ENCODE measurements at regions not wholly inside any gene's neighbourhood (a gene's known extent, or its start where the extent isn't known, plus 50 kb on each side); places are given as distances from the start of the nearest gene placed in this dataset.

- no peaks in the 10 kb centered on the region for H3K9me3 ChIP-seq
- no peaks in the 10 kb centered on the region for H3K27me3 ChIP-seq
- no peak overlapping the region for H3K4me3 ChIP-seq
- TF ChIP-seq POLR2A (IDR thresholded peaks at IDR 0.05) (no peak), CTCF (IDR thresholded peaks at IDR 0.05) (no peak)
- WGBS, 2 donors, result 65 to 69% methylated on average over 3 of the region's 3 CpGs
- no peak for DNase-seq
- no peaks in the 10 kb centered on the region for H3K36me3 ChIP-seq (ENCODE audit: low read depth, missing control alignments)
- no peak overlapping the region for H3K27ac ChIP-seq
- intact Hi-C loops (cut with DNase I; ENCODE audit: low total_unique reads), result no loop called here
- H3K4me1 ChIP-seq, result no peaks in the 10 kb centered on the region
These were observed 249.3 kb upstream of the VEPH1 start for GRCh38 chr3:157752554-157752953.

DNA sequence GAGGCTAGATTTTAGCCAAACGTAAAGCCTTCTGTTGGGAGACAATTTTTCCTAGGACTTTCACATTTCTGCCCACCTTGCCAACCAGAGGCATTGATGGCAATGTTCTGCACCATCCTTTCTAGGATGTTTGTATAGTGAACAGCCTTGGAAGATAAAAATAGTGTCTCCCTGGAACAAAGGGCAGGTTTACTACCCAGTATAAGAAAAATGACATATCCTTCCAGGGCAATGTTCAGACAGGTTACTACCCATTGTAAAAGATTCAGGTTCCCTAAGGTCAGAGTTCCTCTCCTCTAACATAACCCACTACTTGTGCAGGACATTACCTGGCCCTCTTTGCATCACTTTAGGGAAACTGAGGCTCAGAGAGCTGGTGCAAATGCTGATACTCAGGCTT is 248.2 kb upstream of the VEPH1 start:
- DNase-seq, result no peak
- intact Hi-C loops (cut with DNase I; ENCODE audit: low total_unique reads), result no loop called here
- Histone ChIP-seq H3K27me3 (no peaks in the 10 kb centered on the region), H3K27ac (no peak overlapping the region), H3K4me1 (no peaks in the 10 kb centered on the region), H3K4me3 (no peak overlapping the region), H3K36me3 (ENCODE audit: low read depth, missing control alignments) (no peaks in the 10 kb centered on the region), H3K9me3 (no peaks in the 10 kb centered on the region)
- TF ChIP-seq CTCF (IDR thresholded peaks at IDR 0.05), result no peak
- TF ChIP-seq POLR2A (IDR thresholded peaks at IDR 0.05), result no peak
- 87 to 89% methylated on average over 1 of the region's 1 CpG for WGBS, 2 donors

DNA sequence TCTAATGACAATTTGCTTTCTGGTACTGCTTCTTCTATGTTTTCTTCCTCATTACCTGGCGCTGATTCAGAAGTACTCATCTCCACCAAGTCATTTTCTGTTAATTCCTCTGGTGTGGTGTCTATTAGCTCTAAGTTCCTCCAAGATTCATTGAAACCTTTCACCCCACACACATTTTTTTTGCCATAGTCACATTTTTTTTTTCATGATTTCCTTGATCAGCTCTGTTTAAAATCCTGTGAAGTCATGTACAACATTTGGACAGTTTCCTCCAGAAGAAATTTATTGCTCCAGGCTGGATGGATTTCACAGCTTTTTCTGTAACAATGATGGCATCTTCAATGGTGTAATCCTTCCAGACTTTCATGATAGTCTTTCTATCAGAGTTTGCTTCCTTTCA is 243.2 kb upstream of the VEPH1 start:
- Histone ChIP-seq H3K4me1 (no peaks in the 10 kb centered on the region), H3K4me3 (no peak overlapping the region), H3K9me3 (no peaks in the 10 kb centered on the region), H3K27me3 (no peaks in the 10 kb centered on the region), H3K36me3 (ENCODE audit: low read depth, missing control alignments) (no peaks in the 10 kb centered on the region), H3K27ac (no peak overlapping the region)
- TF ChIP-seq CTCF (IDR thresholded peaks at IDR 0.05), result no peak
- TF ChIP-seq POLR2A (IDR thresholded peaks at IDR 0.05), result no peak
- intact Hi-C loops (cut with DNase I; ENCODE audit: low total_unique reads), result no loop called here
- no peak for DNase-seq
- 77 to 79% methylated on average over 1 of the region's 1 CpG for WGBS, 2 donors

GRCh38 chr3:157741607-157742006 is 238.4 kb upstream of the VEPH1 start:
- Histone ChIP-seq H3K4me3 (no peak overlapping the region), H3K36me3 (ENCODE audit: low read depth, missing control alignments) (no peaks in the 10 kb centered on the region), H3K27ac (no peak overlapping the region), H3K27me3 (no peaks in the 10 kb centered on the region), H3K9me3 (no peaks in the 10 kb centered on the region), H3K4me1 (no peaks in the 10 kb centered on the region)
- no peak for TF ChIP-seq CTCF (IDR thresholded peaks at IDR 0.05)
- TF ChIP-seq POLR2A (IDR thresholded peaks at IDR 0.05), result no peak
- intact Hi-C loops (cut with DNase I; ENCODE audit: low total_unique reads), result no loop called here
- no peak for DNase-seq

- TF ChIP-seq CTCF (IDR thresholded peaks at IDR 0.05) (no peak), POLR2A (IDR thresholded peaks at IDR 0.05) (no peak)
- WGBS, 2 donors, result 83 to 94% methylated on average over 5 of the region's 5 CpGs
- no peaks in the 10 kb centered on the region for H3K36me3 ChIP-seq (ENCODE audit: low read depth, missing control alignments)
- H3K4me1 ChIP-seq, result no peaks in the 10 kb centered on the region
- intact Hi-C loops (cut with DNase I; ENCODE audit: low total_unique reads), result no loop called here
- no peaks in the 10 kb centered on the region for H3K27me3 ChIP-seq
- H3K4me3 ChIP-seq, result no peak overlapping the region
- DNase-seq, result no peak
- no peak overlapping the region for H3K27ac ChIP-seq
- no peaks in the 10 kb centered on the region for H3K9me3 ChIP-seq
These were observed 235.2 kb upstream of the VEPH1 start for GRCh38 chr3:157738441-157738840.

Measured in testis (tissue), 2 donors.